WTC11 (cell line): ENCODE measurements at regions not wholly inside any gene's neighbourhood (a gene's known extent, or its start where the extent isn't known, plus 50 kb on each side); places are given as distances from the start of the nearest gene placed in this dataset.

ENCODE experiments used
- CREB1 ChIP-seq: sonication (generic); formaldehyde crosslinking; IDR thresholded peaks from 2 replicates; pipeline ENCODE4 v1.8.0; 2023; ENCODE audit warnings: mild to moderate bottlenecking, missing genetic modification reagents
- CTCF ChIP-seq: fragments of 200-600 bp; IDR thresholded peaks from 2 replicates; pipeline ENCODE4 v1.8.0; 2022; ENCODE audit warnings: antibody characterized with exemption
- E2F5 ChIP-seq: sonication (generic); formaldehyde crosslinking; IDR thresholded peaks from 2 replicates; pipeline ENCODE4 v1.8.1; 2022; ENCODE audit warnings: mild to moderate bottlenecking, moderate library complexity, missing genetic modification reagents
- ESRRA ChIP-seq: sonication (generic); formaldehyde crosslinking; IDR thresholded peaks from 2 replicates; pipeline ENCODE4 v1.8.1; 2022; ENCODE audit warnings: mild to moderate bottlenecking, missing genetic modification reagents, borderline replicate concordance
- ETV6 ChIP-seq: sonication (generic); formaldehyde crosslinking; IDR thresholded peaks from 2 replicates; pipeline ENCODE4 v1.8.1; 2022; ENCODE audit warnings: mild to moderate bottlenecking, missing genetic modification reagents
- FOXJ3 ChIP-seq: sonication (generic); formaldehyde crosslinking; IDR thresholded peaks from 2 replicates; pipeline ENCODE4 v1.9.0; 2021; ENCODE audit warnings: missing genetic modification reagents, mild to moderate bottlenecking, borderline replicate concordance
- NFYB ChIP-seq: sonication (generic); formaldehyde crosslinking; conservative IDR thresholded peaks from 2 replicates; pipeline ENCODE4 v1.8.0; 2022; ENCODE audit warnings: low read depth, missing genetic modification reagents
- RELA ChIP-seq: sonication (generic); formaldehyde crosslinking; IDR thresholded peaks from 2 replicates; pipeline ENCODE4 v1.8.1; 2022; ENCODE audit warnings: missing genetic modification reagents, mild to moderate bottlenecking, borderline replicate concordance
- ZNF425 ChIP-seq: fragments of 250-450 bp; sonication (Bioruptor Pico); conservative IDR thresholded peaks from 2 replicates; pipeline ENCODE4 v1.9.0; 2021; ENCODE audit warnings: mild to moderate bottlenecking
- TF ChIP-seq, protein P1 (sequence below): sonication (generic); formaldehyde crosslinking; conservative IDR thresholded peaks from 2 replicates; pipeline ENCODE4 v1.8.1; 2023; ENCODE audit warnings: mild to moderate bottlenecking, low read depth, missing genetic modification reagents, moderate library complexity

- TF ChIP-seq FOXJ3 (CRISPR knock-in tag) (no peak), RELA (CRISPR knock-in tag) (no peak), NFYB (CRISPR knock-in tag) (no peak), ESRRA (CRISPR knock-in tag) (no peak), CREB1 (CRISPR knock-in tag) (no peak), ZNF425 (CRISPR knock-in tag) (no peak), CTCF (no peak), E2F5 (CRISPR knock-in tag) (no peak), ETV6 (no peak)
- TF ChIP-seq, protein P1, sequence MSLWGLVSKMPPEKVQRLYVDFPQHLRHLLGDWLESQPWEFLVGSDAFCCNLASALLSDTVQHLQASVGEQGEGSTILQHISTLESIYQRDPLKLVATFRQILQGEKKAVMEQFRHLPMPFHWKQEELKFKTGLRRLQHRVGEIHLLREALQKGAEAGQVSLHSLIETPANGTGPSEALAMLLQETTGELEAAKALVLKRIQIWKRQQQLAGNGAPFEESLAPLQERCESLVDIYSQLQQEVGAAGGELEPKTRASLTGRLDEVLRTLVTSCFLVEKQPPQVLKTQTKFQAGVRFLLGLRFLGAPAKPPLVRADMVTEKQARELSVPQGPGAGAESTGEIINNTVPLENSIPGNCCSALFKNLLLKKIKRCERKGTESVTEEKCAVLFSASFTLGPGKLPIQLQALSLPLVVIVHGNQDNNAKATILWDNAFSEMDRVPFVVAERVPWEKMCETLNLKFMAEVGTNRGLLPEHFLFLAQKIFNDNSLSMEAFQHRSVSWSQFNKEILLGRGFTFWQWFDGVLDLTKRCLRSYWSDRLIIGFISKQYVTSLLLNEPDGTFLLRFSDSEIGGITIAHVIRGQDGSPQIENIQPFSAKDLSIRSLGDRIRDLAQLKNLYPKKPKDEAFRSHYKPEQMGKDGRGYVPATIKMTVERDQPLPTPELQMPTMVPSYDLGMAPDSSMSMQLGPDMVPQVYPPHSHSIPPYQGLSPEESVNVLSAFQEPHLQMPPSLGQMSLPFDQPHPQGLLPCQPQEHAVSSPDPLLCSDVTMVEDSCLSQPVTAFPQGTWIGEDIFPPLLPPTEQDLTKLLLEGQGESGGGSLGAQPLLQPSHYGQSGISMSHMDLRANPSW (CRISPR knock-in tag) = no peak
Observed at GRCh38 chrX:40424259-40424658, 156.5 kb upstream of the ATP6AP2 start.
